ENCODE measurements at regions not wholly inside any gene's neighbourhood (a gene's known extent, or its start where the extent isn't known, plus 50 kb on each side); places are given as distances from the start of the nearest gene placed in this dataset.

GRCh38 chr3:31479431-31479830 lies 53.3 kb upstream of the STT3B start:
- DNase-seq = no peak

DNA sequence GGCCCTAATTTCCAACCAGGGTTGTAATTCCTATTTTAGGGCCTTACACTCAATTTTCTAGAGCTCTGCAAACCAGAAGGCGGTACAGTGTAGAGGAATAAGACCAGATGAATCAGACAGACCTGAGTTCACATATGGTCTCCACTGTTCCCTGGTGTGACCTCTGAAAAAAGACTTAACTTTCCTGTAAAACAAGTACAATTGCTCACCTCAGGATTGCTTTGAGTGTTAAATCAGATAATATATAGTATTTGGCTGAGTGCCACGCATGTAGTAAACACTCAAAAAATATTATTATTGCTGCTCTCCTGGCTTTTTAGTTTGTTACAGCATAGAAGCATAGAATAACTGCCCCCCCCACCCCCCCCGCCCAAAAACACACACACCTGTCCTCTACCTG lies 51.0 kb upstream of the STT3B start:
- DNase-seq = no peak

DNA sequence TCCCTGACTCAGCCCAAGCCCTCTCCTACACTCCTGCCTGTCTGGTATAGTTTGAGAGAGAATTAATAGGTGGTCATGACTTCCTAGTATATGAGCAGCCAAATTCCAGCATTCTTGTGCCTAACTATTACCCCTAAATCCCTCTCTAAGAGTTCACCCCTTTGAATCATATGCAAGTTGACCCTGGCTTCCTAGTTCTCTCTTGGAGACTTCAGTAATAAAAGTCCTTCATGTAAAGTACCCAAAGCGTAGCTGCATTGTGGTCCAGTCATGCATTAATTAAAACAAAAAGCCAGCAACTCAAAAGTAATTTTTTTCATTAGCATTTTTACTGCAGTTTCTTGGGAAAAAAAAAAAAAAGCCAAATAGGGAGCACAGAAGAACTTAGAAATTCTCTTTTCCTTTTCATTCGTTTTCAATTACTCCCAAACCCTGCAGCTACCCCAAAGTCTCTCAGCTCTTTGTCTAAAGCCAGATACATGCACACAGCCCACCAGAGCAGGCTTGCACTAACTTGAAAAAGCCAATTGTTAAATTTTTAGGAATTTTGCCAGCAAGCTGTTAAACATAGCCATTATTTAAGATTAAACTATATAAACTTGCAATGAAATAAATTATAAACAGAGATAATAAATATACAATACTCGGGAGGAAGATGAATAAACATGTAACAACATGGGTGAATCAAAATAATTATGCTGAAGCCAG lies 50.1 kb upstream of the STT3B start:
- no peak for DNase-seq
